IPS-NIHi11 (cell line): ENCODE measurements at regions not wholly inside any gene's neighbourhood (a gene's known extent, or its start where the extent isn't known, plus 50 kb on each side); places are given as distances from the start of the nearest gene placed in this dataset.

Experiments
- DNase-seq: peaks from one replicate; pipeline ENCODE4 v3.0.0; 2012; ENCODE audit warnings: mixed read lengths, low spot score

DNA sequence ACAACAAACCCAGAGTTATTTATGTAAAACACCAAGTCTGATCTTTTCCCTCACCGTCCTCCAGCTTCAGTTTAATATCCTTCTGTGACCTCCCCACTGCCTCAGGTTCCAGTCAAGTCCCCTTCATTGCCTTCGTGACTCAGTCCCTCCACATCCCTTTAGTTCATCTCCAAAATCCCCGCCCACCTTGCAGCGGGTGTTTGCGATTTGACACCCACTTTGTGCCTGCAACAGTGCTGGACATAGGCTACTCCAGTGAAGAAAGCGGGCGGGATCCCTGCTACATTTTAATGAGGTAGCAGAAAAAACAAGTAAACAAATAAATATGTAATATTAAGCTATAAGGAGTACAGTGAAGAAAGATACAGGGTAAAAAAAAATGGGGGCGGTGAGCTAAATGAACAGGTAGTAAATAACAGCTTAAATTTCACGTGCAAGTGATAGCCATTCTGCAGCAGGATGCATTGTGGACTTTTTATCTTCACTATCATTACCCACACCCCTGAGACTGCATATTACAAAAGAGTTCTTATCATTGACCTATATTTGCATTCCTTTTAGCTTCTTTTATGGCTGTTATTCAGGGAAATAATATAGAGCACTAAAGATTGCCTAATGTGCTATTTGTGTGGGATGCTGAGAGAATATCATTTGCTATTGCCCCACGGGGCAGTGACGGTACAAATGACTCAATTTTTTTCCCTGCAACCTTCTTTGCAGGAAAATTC lies 222.8 kb upstream of the NUDT4 start:
- no peak for DNase-seq

DNA sequence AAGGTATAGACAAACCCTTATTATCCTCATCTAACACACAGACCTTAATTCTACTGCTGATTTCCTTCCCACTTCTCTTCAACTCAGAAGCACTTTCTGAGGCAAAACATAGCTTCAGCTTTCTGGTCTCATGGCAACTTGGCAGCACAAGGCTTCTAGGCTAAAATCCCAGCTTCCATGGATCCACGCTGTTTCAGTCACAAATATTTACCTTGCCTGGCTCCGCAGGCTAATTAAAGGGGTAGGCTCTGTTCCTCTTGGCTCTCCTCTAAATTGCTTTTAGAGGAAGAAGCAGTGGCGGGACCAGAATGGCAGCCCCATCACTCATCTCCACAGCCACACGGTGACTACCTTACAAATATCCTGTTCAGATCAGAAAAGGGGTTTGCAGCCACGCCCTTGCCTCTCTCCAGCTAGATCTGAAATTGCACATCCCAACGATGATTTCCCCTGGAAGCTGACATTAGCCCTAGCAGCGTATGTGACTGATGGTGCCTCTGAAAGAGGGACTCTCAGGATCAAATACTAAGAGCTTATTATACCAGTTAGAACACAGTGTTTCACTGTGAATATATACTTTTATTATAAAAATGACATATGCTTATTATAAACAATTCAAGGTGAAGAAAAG lies 221.5 kb upstream of the NUDT4 start:
- no peak for DNase-seq

DNA sequence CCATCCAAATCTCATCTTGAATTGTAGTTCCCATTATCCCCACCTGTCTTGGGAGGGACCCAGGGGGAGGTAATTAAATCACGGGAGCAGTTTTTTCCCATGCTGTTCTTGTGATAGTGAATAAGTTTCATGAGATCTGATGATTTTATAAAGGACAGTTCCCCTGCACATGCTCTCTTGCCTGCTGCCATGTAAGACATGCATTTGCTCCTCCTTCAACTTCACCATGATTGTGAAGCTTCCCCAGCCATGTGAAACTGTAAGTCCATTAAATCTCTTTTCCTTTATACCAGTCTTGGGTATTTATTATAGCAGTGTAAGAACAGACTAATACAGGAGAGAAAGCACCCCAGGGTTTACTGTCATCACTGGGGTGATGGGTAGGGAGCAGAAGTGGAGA lies 220.4 kb upstream of the NUDT4 start:
- no peak for DNase-seq

DNA sequence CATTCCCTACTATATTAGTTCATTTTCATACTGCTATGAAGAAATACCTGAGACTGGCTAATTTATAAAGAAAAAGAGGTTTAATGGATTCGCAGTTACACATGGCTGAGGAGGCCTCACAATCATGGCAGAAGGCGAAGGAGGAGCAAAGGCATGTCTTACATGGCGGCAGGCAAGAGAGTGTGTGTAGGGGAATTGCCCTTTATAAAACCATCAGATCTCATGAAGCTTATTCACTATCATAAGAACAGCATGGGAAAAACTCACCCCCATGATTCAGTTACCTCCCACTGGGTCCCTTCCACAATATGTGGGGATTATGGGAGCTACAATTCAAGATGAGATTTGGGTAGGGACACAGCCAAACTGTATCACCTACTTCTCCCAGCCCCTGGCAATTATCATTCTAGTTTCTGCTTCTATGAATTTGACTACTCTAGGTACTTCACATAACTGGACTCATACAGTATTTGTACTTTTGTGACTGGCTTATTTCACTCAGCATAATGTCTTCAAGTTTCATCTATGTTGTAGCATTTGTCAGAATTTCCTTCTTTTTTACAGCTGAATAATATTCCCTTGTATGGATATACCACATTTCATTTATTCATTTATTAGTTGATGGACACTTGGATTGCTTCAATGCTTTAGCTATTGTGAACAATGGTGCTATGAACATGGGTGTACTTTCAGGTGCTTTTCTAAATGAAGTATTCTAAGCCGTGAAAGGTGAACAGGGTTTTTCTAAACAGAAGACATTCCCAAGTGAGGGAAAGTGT lies 219.5 kb upstream of the NUDT4 start:
- DNase-seq: no peak

DNA sequence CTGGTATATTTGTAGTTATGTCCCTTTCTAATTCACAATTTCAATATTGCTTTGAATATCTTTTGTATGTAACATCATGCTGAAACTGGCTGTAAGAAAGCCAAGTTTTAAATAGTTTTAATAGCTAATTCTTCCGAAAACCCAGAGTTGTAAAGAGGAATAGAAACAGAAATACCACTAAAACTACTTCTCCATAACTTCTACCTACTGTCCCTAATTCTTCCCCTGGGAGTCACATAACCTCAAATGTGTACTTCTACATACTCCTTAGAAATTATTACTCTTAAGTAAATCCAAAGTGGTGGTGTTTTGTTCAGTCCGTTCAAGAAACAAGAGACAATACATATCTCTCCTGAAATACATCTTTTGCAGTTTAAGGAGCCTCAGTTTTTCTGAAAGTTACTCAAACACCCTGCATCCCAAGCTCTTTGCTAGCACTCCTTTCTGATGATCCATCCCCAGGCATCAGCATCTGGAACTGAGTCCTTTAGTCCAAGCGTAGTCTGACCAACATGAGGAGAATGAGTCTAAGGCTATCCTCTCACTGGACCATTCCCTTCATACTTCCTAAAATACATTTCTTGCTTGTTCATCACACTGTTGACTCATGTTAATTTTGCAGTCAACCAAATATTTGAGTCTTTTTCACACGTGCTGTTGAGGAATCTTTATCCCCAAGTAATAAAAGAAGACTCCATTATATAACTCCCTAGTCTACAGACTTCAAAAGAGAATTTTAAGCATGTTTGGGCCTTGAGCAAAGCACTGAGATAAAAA lies 214.3 kb upstream of the NUDT4 start:
- no peak for DNase-seq

DNA sequence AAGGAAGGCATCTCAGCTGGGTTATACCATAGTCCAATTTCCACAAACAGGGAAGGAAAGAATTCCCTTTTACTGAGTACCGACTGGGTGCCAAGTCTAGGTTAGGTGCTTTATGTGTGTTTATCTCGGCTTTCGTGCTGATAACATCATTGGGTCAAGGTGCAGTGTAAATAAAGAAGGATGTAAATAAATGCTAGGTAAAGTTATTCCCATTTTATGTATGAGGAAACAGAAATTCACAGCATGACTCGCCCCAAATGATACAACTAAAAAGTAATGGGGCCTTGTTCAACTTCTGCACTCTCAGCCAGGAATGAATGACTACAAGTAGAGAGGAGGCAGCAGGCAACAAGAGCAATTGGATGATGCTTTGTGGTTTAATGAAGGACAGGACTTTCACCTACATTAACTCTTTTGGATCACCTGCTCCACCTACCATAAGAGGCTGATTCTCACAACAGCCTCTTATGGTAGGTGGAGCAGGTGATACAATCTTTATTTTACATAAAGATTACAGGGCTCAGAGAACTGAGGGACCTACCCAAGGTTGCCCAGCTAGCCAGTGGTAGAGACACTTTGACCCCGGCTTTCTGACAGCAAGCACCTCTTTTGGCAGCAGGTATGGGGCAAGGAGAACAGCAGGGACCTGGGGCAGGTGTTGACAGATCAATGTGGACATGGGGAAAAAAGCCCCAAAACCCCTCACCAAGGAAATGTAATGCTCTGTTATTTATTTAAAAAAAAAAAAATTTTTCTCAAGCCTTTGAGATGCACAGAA lies 213.4 kb upstream of the NUDT4 start:
- DNase-seq: no peak

DNA sequence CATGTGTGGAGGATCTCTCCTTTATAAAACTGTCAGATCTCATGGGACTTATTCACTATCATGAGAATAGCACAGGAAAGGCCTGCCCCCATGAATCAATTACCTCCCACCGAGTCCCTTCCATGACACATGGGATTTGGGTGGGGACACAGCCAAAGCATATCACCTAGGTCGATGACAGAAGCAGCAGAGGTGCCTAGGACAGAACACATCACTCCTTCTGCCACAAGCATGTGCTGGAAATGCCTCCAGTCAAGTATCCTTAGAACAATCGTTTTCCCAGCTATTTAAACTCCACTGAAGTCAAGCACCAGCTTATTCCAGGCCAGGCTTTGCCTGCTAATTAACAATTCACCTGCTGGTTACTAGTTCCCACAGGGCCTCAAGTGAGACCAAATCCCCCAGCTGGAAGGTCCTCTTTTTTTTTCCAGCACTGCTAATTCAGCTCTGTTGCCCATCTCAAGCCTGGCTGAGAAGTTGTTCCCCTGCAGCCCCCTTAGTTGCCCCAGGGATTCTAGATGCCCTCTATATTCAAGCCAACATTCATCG lies 212.3 kb upstream of the NUDT4 start:
- no peak for DNase-seq

DNA sequence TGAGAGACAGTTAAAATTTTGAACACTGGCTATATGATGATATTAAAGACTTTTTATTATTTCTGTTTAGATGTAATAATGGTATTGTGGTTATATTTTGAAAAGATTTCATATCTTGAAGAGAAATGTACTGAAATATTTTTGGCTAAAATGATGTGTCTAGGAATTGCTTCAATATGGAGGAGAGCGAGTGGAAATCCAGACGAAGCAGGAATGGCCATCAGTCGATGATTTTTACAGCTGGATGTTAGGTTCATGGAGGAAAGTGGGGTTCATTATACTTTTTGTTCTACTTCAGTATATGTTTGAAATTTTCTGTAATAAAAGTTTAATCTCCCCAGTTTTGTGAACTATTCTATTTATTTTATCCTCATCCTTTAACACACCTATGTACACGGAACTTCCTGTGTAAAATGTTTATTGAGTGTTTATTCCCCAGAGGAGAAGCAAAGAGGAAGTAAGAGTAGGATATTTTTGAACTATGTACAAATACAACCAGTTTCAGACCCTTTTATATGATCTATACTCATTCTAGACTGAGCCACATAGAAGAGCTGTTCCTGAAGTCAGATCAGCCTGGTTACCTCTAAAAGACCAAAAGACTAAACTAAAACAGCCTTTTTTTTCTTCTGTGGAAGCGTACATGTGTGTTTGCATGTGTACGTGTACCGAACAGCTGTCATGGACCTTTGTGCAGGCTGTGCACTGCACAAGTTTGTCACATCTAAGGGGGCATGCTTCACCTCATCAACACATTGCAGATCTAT lies 211.0 kb upstream of the NUDT4 start:
- DNase-seq: no peak

DNA sequence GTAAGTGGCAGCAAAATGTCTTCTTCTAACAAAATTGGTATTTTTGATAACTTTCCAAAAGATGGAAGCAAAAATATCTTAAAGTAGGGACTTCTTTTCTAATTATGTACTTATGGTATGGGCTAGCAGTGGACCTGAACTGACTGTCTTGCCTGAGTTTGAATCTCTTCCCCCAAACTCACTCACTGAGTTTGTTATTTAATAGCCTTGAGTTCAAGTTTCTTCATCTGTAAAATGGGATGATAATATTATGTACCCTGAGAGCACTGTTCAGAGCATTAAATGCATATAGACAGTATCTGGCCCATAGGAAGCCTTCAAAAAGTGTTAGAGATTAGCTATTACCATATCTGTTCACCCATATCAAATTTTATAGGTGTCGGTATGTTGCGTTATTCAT lies 210.4 kb upstream of the NUDT4 start:
- DNase-seq: no peak

DNA sequence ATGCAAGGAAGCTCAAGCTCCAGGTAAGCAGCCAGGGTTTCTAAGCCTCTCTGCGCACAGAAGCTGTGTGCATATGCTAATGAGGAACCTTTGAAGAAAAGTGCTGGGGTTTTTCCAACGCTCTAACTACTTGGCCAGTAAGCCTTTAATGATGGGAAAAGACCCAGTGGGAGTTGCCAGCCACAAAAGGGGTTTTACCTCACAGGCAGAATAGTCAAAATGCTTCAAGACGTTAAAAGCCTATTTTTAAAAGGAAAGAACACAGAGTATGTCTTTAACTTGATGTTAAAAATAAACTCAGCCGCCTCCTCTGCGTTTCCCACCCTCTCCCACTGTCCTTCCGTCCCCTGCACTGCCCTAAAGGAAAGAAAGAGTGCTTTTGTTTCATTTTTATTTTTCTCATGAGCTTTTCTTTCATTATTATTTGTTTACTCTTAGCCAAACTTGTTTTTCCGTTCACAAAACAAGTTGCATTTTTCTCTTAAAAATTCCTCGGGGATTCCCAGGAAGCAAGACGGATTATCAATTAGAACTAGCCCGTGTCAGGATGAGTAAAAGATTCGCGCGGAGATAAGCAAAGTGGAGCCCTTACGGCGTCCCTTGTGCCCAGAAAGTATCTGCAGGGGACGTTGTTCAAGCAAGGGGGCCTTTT lies 209.8 kb upstream of the NUDT4 start:
- peak; percentile 36 for DNase-seq

DNA sequence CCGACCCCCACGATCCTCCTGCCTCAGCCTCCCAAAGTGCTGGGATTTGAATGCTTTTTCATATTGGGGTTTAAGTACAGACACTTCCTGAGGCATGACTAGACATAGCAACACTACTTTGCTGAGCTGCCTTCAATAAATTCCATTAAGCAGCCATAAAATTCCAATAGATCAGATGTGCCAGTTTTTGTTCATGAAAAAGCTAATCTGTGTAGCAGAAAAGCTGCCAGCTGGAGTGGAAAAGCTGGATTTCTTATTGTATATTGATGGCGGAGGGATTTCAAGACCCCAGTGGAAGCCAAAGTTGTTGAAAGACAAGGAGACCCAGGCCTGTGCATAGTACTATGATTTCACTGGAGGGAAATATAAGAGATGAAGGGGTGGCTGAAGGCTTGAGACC lies 209.0 kb upstream of the NUDT4 start:
- no peak for DNase-seq

DNA sequence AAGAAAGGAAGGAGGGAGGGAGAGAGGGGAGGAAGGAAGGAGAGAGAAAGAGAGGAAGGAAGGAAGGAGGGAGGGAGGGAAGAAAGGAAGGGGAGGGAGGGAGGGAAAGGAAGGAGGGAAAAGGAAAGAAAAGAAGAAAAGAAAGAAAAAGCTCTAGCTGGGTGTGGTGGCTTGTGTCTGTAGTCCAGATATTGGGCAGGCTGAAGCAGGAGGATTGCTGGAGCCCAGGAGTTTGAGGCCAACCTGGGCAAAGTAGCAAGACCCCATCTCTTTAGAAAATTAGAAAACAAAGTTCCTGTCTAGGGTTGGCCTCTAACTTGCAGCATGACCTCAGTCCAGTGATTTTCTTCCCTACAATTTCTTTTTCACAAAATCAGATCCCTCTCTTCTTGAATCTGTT lies 208.2 kb upstream of the NUDT4 start:
- no peak for DNase-seq

DNA sequence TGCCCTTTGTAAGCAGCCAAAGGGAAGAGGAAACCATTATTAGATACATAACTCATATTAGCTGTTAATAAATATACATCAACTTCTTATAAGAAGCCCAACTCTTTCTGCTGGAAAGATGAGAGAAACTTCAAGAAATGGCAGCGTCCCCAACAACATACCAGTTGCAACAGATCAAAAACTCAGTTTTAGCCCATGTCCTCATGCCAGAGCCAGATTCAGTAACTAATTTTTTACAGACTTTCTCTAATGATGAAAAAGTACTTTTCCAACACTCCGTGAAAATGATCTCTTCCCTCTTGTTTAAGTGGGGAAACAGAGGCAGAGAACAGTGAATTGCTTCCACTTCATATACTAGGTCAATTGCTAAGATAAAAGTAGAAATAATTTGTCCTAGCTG lies 206.8 kb upstream of the NUDT4 start:
- no peak for DNase-seq

DNA sequence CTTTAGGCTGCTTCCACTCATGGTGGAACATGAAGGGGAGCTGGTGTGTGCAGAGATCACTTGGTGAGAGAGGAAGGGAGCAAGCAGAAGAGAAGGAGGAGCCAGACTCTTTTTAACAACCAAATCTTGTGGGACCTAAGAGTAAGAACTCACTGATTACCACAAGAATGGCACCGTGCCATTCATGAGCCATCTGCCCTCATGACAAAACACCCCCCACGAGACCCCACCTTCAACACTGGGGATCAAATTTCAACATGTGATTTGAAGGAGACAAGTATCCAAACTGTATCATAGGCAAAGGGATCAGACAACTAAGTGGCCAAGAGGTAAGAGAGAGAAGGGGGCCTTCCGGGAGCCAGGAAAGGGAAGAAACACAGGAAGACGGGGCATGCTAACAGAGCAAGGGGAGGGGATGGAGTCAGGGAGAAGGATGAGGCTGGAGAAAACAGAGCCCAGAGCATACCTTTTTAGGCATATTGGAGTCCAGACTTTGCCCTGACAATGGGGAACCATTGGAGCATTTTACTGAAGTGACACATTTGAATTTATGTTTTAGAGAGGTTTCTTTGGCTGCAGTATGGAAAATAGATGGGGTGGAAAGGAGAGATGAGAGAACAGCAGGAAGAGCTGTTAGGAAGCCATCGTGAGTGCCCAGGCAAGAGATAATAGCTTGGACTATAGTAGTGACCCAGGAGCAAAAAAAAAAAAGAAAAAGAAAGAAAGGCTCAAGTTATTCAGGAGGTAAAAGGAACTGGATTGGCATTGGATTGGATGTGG lies 204.4 kb upstream of the NUDT4 start:
- DNase-seq: no peak

DNA sequence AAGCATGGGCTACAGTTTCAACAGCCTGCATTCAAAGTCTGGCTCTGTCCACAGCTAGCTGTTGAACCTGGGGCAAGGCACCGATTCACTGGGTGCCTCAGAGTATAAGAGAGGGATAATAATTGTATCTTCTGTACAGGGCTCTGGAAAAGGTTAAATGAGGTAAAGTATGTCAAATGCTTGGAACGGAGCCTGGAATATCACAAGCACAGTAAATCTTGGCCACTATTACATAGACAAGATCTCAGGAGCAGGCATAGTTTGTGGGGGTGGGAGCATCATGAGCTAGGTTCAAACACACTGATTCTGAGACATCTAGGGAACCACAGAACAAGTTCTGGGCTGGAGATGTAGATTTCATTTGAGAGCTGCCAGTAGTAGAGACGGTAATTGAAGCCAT lies 203.7 kb upstream of the NUDT4 start:
- no peak for DNase-seq

DNA sequence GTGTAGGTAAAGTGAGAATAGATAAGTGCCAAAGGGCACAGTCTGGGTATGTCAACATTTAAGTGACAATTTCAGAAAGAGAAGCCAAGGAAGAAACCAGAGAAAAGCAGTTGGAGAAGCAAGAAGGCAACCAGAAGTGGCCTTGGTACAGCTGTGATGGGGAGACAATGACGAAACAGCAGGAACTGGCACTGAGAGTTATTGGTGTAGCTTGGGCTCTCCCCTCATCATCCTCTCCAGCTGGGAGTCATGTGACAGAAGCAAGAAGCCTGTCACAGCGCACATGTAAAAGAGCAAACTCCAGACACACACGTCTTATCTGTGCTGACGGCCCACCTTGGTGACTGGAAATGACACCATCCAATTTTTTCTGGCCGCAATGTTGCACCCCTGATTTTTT lies 203.3 kb upstream of the NUDT4 start:
- DNase-seq: no peak

DNA sequence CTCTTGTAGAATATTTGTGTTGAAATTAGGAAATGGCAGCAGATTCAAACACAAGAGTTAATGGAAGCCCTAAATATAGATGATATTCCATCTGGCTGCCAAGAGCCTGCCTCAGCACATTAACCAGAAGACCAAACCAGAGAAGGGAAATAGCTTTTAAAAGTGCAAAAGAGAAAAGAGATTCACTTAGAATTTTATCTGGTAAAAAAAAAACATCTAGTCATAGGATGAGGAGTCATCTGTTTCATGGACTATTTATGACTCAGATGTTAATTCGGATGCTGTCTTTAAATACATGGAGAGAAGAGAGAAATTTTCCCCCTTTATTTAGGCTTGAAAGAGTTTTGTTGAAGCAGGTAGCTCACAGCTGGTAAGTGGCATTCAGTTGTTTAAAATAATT lies 201.6 kb upstream of the NUDT4 start:
- DNase-seq: no peak

DNA sequence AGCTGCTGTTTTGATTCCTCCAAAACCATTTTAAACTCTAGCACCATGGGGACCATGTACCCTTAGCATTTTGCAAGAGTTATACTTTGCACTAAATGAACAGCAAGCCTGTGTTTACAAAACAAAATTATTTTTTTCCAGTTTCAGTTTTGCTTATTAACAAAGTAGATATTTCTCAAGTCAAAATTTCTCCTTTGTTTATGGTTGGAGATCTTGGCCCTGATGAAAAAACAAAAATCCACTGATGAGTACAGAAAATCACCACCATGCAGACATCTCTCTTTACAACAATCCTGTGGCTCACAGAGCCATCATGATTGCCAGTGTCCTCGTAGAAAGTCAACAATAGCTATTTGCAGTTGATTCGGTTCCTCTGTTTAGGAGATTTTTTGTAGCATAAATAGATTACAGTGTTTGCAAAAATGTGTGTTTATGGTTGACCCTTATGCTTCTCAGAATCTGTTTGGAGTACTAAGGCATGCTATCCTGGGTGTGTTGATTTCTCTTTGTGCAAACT lies 201.1 kb upstream of the NUDT4 start:
- DNase-seq: no peak
